T-helper 17 cell (primary cell): ENCODE measurements at regions not wholly inside any gene's neighbourhood (a gene's known extent, or its start where the extent isn't known, plus 50 kb on each side); places are given as distances from the start of the nearest gene placed in this dataset.

ENCODE experiments used
- ATAC-seq: fragments of 150-1000 bp; cut with Tn5 transposase; 2 replicates; pipeline ENCODE4 v1.10.0; 2021; ENCODE audit warnings: mild to moderate bottlenecking, moderate library complexity
- DNase-seq, 3 donors: peaks; one replicate each; pipeline versions ENCODE4 v3.0.0 to v3.0.0-alpha.2; 2020 to 2021
- H3K9me3 ChIP-seq: one replicate; pipeline ENCODE4 v1.7.0; 2013; ENCODE audit warnings: low read length, mild to moderate bottlenecking; ENCODE audit not compliant: control insufficient read depth, poor library complexity, severe bottlenecking
- H3K27ac Mint-ChIP-seq: one replicate; pipeline ENCODE4 v1.8.0; 2022; ENCODE audit warnings: mild to moderate bottlenecking, moderate library complexity, mixed read lengths
- H3K27me3 Mint-ChIP-seq: one replicate; pipeline ENCODE4 v1.8.0; 2022; ENCODE audit warnings: mixed read lengths
- H3K36me3 Mint-ChIP-seq: one replicate; pipeline ENCODE4 v1.8.0; 2022; ENCODE audit warnings: low read depth, mixed read lengths
- H3K4me1 Mint-ChIP-seq: one replicate; pipeline ENCODE4 v1.8.0; 2022; ENCODE audit warnings: mild to moderate bottlenecking, mixed read lengths
- H3K4me3 Mint-ChIP-seq: one replicate; pipeline ENCODE4 v1.8.0; 2022; ENCODE audit warnings: mild to moderate bottlenecking, moderate library complexity, mixed read lengths

DNA sequence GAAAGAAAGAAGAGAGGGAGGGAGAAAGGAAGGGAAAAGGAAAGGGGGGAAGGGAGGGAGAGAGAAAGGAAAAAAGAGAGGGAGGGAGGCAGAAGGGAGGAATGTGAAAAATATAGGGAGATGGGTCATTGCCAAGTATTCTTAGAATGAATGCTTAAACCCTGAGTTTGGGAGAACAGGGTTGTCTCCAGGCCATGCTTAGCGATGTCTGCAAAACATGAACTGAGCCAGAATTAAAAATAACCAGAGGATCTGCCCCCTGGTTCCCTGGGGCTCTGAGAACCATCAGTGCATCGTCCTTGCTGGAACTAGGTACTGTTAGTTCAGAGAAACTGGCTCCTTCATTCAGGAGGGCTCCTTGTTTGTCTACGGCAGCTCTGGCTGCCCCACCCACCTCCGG is 170.4 kb downstream of the IRX5 start:
- DNase-seq (no peak), ATAC-seq (no peak)
- Mint-ChIP-seq H3K27ac (no peak overlapping the region), H3K36me3 (no peaks in the 10 kb centered on the region), H3K27me3 (no peaks in the 10 kb centered on the region), H3K4me1 (no peaks in the 10 kb centered on the region), H3K4me3 (no peak overlapping the region)
- H3K9me3 ChIP-seq: no peaks in the 10 kb centered on the region

DNA sequence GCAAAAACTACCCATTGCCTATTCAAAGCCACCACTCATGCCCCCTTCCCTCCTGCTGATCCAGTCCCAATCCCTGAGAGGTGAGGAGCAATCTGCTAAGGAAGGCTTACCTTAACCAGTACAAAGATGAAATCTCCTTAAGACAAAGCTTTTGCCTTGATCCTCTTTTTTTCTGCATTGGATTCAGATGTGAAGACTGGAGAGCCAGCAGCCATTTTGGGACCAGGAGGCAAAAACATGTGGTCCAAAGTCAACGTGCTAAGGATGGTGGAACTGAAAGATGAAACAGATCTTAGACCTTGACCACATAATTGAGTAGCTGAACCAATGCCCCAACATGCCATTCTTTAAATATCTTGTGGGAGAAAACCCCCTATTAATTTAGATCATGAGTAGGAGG is 171.4 kb downstream of the IRX5 start:
- ATAC-seq (no peak), DNase-seq (no peak)
- no peaks in the 10 kb centered on the region for H3K4me1 Mint-ChIP-seq
- no peaks in the 10 kb centered on the region for H3K27me3 Mint-ChIP-seq
- no peaks in the 10 kb centered on the region for H3K36me3 Mint-ChIP-seq
- H3K27ac Mint-ChIP-seq: no peak overlapping the region
- H3K4me3 Mint-ChIP-seq: no peak overlapping the region
- H3K9me3 ChIP-seq: no peaks in the 10 kb centered on the region

DNA sequence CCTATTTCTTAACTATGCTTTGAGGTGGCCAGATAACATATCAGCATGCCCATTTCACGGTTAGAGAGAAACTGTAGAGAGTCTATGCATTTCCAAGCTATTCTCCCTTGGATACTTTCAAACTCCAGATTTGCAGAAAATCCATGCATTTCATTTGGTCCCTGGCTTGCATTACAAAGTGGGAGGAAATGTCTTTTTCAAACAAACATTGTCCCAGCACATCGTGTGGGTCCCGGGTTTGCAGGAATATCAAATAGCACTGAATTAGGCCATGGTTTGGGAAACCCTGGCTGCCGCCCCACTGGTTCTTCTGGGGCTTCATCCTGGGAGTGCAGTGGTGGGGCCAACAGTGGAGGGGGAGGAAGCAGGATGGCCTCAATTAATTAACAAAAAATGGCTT is 171.9 kb downstream of the IRX5 start:
- no peak for DNase-seq
- H3K27me3 Mint-ChIP-seq: peaks cover under 1% of the 10 kb centered on the region
- no peak for ATAC-seq
- H3K27ac Mint-ChIP-seq: no peak overlapping the region
- H3K4me3 Mint-ChIP-seq: no peak overlapping the region
- H3K36me3 Mint-ChIP-seq: no peaks in the 10 kb centered on the region
- no peaks in the 10 kb centered on the region for H3K9me3 ChIP-seq
- no peaks in the 10 kb centered on the region for H3K4me1 Mint-ChIP-seq

- no peak overlapping the region for H3K27ac Mint-ChIP-seq
- ATAC-seq (no peak), DNase-seq (no peak)
- H3K9me3 ChIP-seq: no peaks in the 10 kb centered on the region
- peaks cover 7% of the 10 kb centered on the region for H3K27me3 Mint-ChIP-seq
- H3K36me3 Mint-ChIP-seq: no peaks in the 10 kb centered on the region
- H3K4me1 Mint-ChIP-seq: no peaks in the 10 kb centered on the region
- no peak overlapping the region for H3K4me3 Mint-ChIP-seq
Observed at GRCh38 chr16:55107851-55108250, 177.2 kb downstream of the IRX5 start.

GRCh38 chr16:55113210-55113609 is 182.5 kb downstream of the IRX5 start:
- H3K27ac Mint-ChIP-seq: no peak overlapping the region
- H3K9me3 ChIP-seq: no peaks in the 10 kb centered on the region
- H3K4me1 Mint-ChIP-seq: no peaks in the 10 kb centered on the region
- ATAC-seq: no peak
- peaks cover 3% of the 10 kb centered on the region for H3K36me3 Mint-ChIP-seq
- no peak for DNase-seq
- H3K27me3 Mint-ChIP-seq: peaks cover 6% of the 10 kb centered on the region
- H3K4me3 Mint-ChIP-seq: no peak overlapping the region

GRCh38 chr16:55115506-55115905 is 184.8 kb downstream of the IRX5 start:
- Mint-ChIP-seq H3K4me1 (no peaks in the 10 kb centered on the region), H3K27me3 (peaks cover 18% of the 10 kb centered on the region)

DNA sequence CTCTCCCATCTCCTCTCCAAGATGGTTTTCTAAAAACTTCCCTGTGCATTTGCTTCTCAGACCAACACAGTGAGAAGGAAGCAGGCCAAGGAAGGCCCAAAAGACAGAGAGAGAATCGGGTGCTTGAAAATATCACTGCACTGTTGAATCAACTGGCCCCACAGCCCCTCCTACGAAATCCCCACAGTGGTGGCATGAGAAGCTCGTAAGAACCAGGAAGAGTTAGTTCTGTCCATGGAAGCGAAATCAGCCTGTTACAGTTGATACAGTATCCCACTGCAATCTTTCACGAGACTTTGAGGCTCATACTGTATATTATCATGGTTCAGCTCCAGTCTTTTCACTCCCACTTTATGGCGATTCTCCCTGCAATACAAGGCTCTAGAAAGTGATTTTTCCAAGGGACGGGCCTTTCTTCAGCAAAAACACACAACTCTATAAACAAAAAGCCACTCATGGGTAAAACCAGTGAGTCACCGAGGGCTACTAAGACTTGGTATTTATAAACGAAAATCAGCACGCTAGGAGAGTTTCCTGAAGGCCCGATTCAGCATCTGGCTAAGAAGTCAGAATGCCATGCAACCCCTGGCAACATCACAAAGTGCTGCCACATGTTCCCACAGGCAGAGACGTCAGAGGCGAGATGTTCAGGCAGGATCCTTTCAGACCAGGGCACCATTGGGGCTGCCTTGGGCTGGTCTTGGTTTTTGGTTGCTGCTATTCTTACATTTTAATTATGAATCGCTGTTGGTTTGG is 185.7 kb downstream of the IRX5 start:
- Mint-ChIP-seq H3K27ac (no peak overlapping the region), H3K36me3 (peaks cover 3% of the 10 kb centered on the region), H3K4me3 (no peak overlapping the region), H3K4me1 (no peaks in the 10 kb centered on the region), H3K27me3 (peaks cover 18% of the 10 kb centered on the region)
- no peaks in the 10 kb centered on the region for H3K9me3 ChIP-seq
- DNase-seq (no peak), ATAC-seq (no peak)

More at GRCh38 chr16:55115506-55115905, 184.8 kb downstream of the IRX5 start:
- no peaks in the 10 kb centered on the region for H3K9me3 ChIP-seq
- H3K27ac Mint-ChIP-seq: no peak overlapping the region
- H3K36me3 Mint-ChIP-seq: peaks cover 3% of the 10 kb centered on the region
- no peak overlapping the region for H3K4me3 Mint-ChIP-seq
- no peak for ATAC-seq
- no peak for DNase-seq

- H3K36me3 Mint-ChIP-seq: peaks cover 3% of the 10 kb centered on the region
- no peaks in the 10 kb centered on the region for H3K4me1 Mint-ChIP-seq
- peaks cover 12% of the 10 kb centered on the region for H3K27me3 Mint-ChIP-seq
- no peak for DNase-seq
- H3K27ac Mint-ChIP-seq: no peak overlapping the region
- H3K9me3 ChIP-seq: no peaks in the 10 kb centered on the region
- no peak overlapping the region for H3K4me3 Mint-ChIP-seq
- no peak for ATAC-seq
Observed at GRCh38 chr16:55118701-55119260, 188.1 kb downstream of the IRX5 start.

- no peaks in the 10 kb centered on the region for H3K36me3 Mint-ChIP-seq
- DNase-seq: no peak
- peaks cover 12% of the 10 kb centered on the region for H3K27me3 Mint-ChIP-seq
Observed at GRCh38 chr16:55120408-55120807, 189.7 kb downstream of the IRX5 start.

GRCh38 chr16:55120826-55121225 is 190.2 kb downstream of the IRX5 start:
- no peak overlapping the region for H3K27ac Mint-ChIP-seq
- H3K4me1 Mint-ChIP-seq: no peaks in the 10 kb centered on the region
- DNase-seq (no peak), ATAC-seq (no peak)
- H3K9me3 ChIP-seq: no peaks in the 10 kb centered on the region
- no peaks in the 10 kb centered on the region for H3K36me3 Mint-ChIP-seq
- H3K27me3 Mint-ChIP-seq: peaks cover 12% of the 10 kb centered on the region
- no peak overlapping the region for H3K4me3 Mint-ChIP-seq

More at GRCh38 chr16:55120408-55120807, 189.7 kb downstream of the IRX5 start:
- Mint-ChIP-seq H3K27ac (no peak overlapping the region), H3K4me3 (no peak overlapping the region), H3K4me1 (no peaks in the 10 kb centered on the region)
- no peak for ATAC-seq
- H3K9me3 ChIP-seq: no peaks in the 10 kb centered on the region

DNA sequence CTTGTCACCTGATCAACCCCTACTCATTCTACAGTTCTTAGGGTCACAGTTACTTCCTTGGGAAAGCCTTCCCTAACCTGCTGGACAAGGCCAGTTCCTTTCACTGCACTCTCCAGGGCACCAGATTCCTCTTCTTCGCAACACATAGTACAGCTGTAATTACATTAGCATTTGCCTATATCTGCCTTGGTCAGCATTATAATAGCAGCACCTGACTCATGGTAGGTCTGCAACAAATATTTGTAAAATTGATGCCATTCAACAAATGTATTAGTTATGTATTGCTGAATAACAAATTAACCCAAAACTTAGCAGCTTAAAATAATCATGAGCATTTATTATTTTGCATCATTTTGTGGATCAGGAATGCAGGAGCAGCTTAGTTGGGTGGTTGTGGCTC is 193.0 kb downstream of the IRX5 start:
- no peaks in the 10 kb centered on the region for H3K9me3 ChIP-seq
- Mint-ChIP-seq H3K36me3 (no peaks in the 10 kb centered on the region), H3K4me1 (no peaks in the 10 kb centered on the region), H3K27ac (no peak overlapping the region), H3K27me3 (peaks cover 12% of the 10 kb centered on the region), H3K4me3 (no peak overlapping the region)
- DNase-seq: no peak
- ATAC-seq: no peak

DNA sequence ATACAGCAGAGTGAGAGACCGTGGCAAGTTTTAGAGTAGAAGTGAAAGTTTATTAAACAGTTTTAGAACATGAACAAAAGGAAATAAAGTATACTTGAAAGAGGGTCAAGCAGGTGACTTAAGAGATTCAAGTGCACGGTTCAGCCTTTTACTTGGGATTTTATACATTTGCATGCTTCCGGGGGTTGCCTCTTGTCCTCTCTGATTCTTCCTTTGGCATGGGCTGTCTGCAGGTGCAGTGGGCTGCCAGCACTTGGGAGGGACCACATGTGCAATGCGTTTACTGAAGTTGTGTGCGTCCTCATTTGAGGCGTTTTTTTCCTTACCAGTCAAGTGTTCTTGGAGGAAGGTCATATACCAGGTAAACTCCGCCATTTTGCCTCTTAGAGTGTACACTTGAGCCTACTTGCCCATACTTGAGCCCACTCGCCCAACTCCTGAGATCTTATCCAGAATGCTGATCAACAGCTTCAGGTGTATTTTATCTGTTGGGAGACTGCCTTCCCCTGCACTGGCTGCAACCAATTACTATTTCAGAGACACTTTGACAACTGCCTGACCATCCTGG is 195.2 kb downstream of the IRX5 start:
- Mint-ChIP-seq H3K27me3 (peaks cover 5% of the 10 kb centered on the region), H3K27ac (no peak overlapping the region), H3K4me1 (no peaks in the 10 kb centered on the region), H3K36me3 (no peaks in the 10 kb centered on the region), H3K4me3 (no peak overlapping the region)
- no peak for ATAC-seq
- no peaks in the 10 kb centered on the region for H3K9me3 ChIP-seq
- DNase-seq: no peak

- Mint-ChIP-seq H3K4me1 (no peaks in the 10 kb centered on the region), H3K36me3 (no peaks in the 10 kb centered on the region), H3K27ac (no peak overlapping the region), H3K27me3 (peaks cover 6% of the 10 kb centered on the region), H3K4me3 (no peak overlapping the region)
- H3K9me3 ChIP-seq: no peaks in the 10 kb centered on the region
- ATAC-seq (no peak), DNase-seq (no peak)
Observed at GRCh38 chr16:55126456-55126855, 195.8 kb downstream of the IRX5 start.

- DNase-seq: no peak
- no peak overlapping the region for H3K27ac Mint-ChIP-seq
- H3K4me1 Mint-ChIP-seq: peaks cover 2% of the 10 kb centered on the region
- H3K9me3 ChIP-seq: no peaks in the 10 kb centered on the region
- no peak overlapping the region for H3K4me3 Mint-ChIP-seq
- ATAC-seq: no peak
- H3K27me3 Mint-ChIP-seq: peaks cover 11% of the 10 kb centered on the region
- no peaks in the 10 kb centered on the region for H3K36me3 Mint-ChIP-seq
Observed at GRCh38 chr16:55130456-55130855, 193.5 kb upstream of the IRX6 start.
